ENCODE measurements at regions not wholly inside any gene's neighbourhood (a gene's known extent, or its start where the extent isn't known, plus 50 kb on each side); places are given as distances from the start of the nearest gene placed in this dataset.

GRCh38 chr21:33989440-33989839, 73.8 kb upstream of the ATP5PO start:
- Mint-ChIP-seq H3K27me3 (no peaks in the 10 kb centered on the region), H3K27ac (no peak overlapping the region), H3K4me1 (ENCODE audit: low read depth) (peaks cover 17% of the 10 kb centered on the region), H3K4me3 (no peak overlapping the region), H3K36me3 (ENCODE audit: low read depth) (no peaks in the 10 kb centered on the region), H3K9me3 (no peaks in the 10 kb centered on the region)
- Histone ChIP-seq H3K4me3 (ENCODE audit: low read length) (no peak overlapping the region), H3K36me3 (ENCODE audit: insufficient read depth, low read length) (no peaks in the 10 kb centered on the region), H3K27ac (ENCODE audit: low read depth in 1 of 2, low read length in 2 of 2) (no peak overlapping the region), H3K4me1 (ENCODE audit: insufficient read depth, low read length) (peaks cover 14% of the 10 kb centered on the region), H3K27me3 (ENCODE audit: control insufficient read depth in 1 of 2, insufficient read depth in 2 of 2, low read length in 2 of 2) (no peaks in the 10 kb centered on the region), H3K9me3 (ENCODE audit: control insufficient read depth in 1 of 2, insufficient read depth in 1 of 2, low read length in 2 of 2) (peaks cover 0 to 8% of the 10 kb centered on the region in 2 experiments)
- TF ChIP-seq CTCF (IDR thresholded peaks at IDR 0.05), result no peak
- POLR2A ChIA-PET, result no interaction called here
- ATAC-seq (ENCODE audit: poor library complexity) (no peak), DNase-seq (no peak)
- intact Hi-C loops (cut with DNase I, micrococcal nuclease), result no loop called here
- CTCF ChIA-PET, result interaction anchor here (0.6 to 0.8 kb wide), 4 partner anchors 30 to 477 kb away, joined by 3 to 4 read pairs (median 3); no protein-coding TSS in a partner anchor

- POLR2A ChIA-PET, result no interaction called here
- Histone ChIP-seq H3K4me3 (ENCODE audit: low read length) (no peak overlapping the region), H3K4me1 (ENCODE audit: insufficient read depth, low read length) (peaks cover 14% of the 10 kb centered on the region), H3K36me3 (ENCODE audit: insufficient read depth, low read length) (no peaks in the 10 kb centered on the region), H3K27me3 (ENCODE audit: control insufficient read depth in 1 of 2, insufficient read depth in 2 of 2, low read length in 2 of 2) (no peaks in the 10 kb centered on the region), H3K9me3 (ENCODE audit: control insufficient read depth in 1 of 2, insufficient read depth in 1 of 2, low read length in 2 of 2) (peaks cover 0 to 8% of the 10 kb centered on the region in 2 experiments), H3K27ac (ENCODE audit: low read depth in 1 of 2, low read length in 2 of 2) (no peak overlapping the region)
- CTCF ChIA-PET, result no interaction called here
- no peak for TF ChIP-seq CTCF (IDR thresholded peaks at IDR 0.05)
- ATAC-seq (ENCODE audit: poor library complexity), result no peak
- Mint-ChIP-seq H3K36me3 (ENCODE audit: low read depth) (no peaks in the 10 kb centered on the region), H3K27ac (no peak overlapping the region), H3K4me1 (ENCODE audit: low read depth) (peaks cover 8% of the 10 kb centered on the region), H3K4me3 (no peak overlapping the region), H3K27me3 (no peaks in the 10 kb centered on the region), H3K9me3 (no peaks in the 10 kb centered on the region)
- no peak for DNase-seq
- intact Hi-C loops (cut with DNase I, micrococcal nuclease), result no loop called here
Measured at GRCh38 chr21:33988237-33989017, 72.8 kb upstream of the ATP5PO start.

- intact Hi-C loops (cut with DNase I, micrococcal nuclease), result no loop called here
- H3K36me3 Mint-ChIP-seq (ENCODE audit: low read depth), result no peaks in the 10 kb centered on the region
- Histone ChIP-seq H3K4me1 (ENCODE audit: insufficient read depth, low read length) (peaks cover 14% of the 10 kb centered on the region), H3K27me3 (ENCODE audit: control insufficient read depth in 1 of 2, insufficient read depth in 2 of 2, low read length in 2 of 2) (no peaks in the 10 kb centered on the region), H3K36me3 (ENCODE audit: insufficient read depth, low read length) (no peaks in the 10 kb centered on the region), H3K27ac (ENCODE audit: low read depth in 1 of 2, low read length in 2 of 2) (no peak overlapping the region), H3K9me3 (ENCODE audit: control insufficient read depth in 1 of 2, insufficient read depth in 1 of 2, low read length in 2 of 2) (no peaks in the 10 kb centered on the region), H3K4me3 (ENCODE audit: low read length) (no peak overlapping the region)
- ChIA-PET POLR2A (interaction anchor here (1.0 kb wide), 1 partner anchor 11 kb away, joined by 3 read pairs; no protein-coding TSS in a partner anchor), CTCF (no interaction called here)
- peaks cover 7% of the 10 kb centered on the region for H3K4me1 Mint-ChIP-seq (ENCODE audit: low read depth)
- H3K9me3 Mint-ChIP-seq, result no peaks in the 10 kb centered on the region
- no peak overlapping the region for H3K4me3 Mint-ChIP-seq
- H3K27ac Mint-ChIP-seq, result no peak overlapping the region
- no peaks in the 10 kb centered on the region for H3K27me3 Mint-ChIP-seq
- no peak for TF ChIP-seq CTCF (IDR thresholded peaks at IDR 0.05)
- ATAC-seq (ENCODE audit: poor library complexity) (no peak), DNase-seq (no peak)
Measured at GRCh38 chr21:33987461-33987860, 71.9 kb upstream of the ATP5PO start.

Measured in CD4-positive, alpha-beta T cell (primary cell).